Activated CD4-positive, alpha-beta T cell treated with anti-CD3 and anti-CD28 coated beads for 4 hours (primary cell): ENCODE measurements at regions not wholly inside any gene's neighbourhood (a gene's known extent, or its start where the extent isn't known, plus 50 kb on each side); places are given as distances from the start of the nearest gene placed in this dataset.
"Not testable (repeated sequence)": the region's sequence is repeated elsewhere in the genome, so short reads cannot be mapped to it uniquely, and the experiment has no call there.

Experiments used
- DNase-seq, 2 donors: peaks; one replicate each; pipeline ENCODE4 v3.0.0-alpha.2; 2020

DNA sequence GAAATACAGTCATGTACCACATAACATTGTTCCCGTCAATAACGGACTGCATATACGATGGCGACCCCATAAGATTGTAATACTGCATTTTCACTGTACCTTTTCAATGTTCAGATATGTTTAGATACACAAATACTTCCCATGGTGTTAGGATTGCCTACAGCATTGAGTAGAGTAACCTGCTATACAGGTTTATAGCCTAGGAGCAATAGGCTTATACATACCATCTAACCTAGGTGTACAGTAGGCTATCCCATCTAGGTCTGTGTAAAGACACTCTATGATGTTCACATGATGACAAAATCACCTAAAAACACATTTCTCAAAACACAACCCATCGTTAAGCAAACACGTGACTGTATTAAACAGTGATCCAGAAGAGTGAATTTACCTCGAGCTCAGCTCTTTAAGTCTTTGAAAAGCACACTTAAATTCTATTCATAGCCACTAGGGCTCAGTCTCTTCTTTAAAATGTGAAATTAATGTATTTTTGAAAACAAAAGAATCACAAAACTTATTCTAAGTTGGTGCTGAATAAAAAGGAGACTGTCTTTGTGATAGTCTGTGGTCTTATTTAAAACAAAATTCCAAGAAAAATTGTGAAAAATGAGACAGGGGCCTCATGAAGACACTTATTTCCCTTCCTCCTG, 239.1 kb upstream of the ARID2 start:
- DNase-seq = no peak

DNA sequence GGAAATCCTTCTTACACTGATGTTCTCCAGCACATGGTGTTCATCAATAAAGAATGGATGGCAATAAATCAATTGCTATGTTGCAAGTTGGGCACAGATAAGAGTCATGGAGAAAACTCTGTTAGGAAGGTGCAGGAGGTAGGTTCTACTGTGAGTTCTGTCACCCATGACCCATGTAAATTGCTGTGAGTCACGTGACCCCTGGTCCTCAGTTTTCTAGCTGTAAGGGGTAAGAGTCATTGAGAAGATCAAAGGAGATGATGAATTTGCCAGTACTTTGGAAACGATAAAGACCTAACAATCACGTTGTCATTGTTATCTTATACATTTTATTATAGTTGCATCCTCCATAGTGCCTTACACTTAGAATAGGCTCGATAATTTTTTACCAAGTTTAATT, 235.2 kb upstream of the ARID2 start:
- no peak for DNase-seq

- no peak for DNase-seq
Measured at GRCh38 chr12:45498645-45499044, 230.9 kb upstream of the ARID2 start.

GRCh38 chr12:45502481-45503128, 226.9 kb upstream of the ARID2 start:
- DNase-seq = no peak

- DNase-seq = no peak
Measured at GRCh38 chr12:45503899-45504298, 225.6 kb upstream of the ARID2 start.

GRCh38 chr12:45504316-45505010, 225.0 kb upstream of the ARID2 start:
- no peak for DNase-seq

DNA sequence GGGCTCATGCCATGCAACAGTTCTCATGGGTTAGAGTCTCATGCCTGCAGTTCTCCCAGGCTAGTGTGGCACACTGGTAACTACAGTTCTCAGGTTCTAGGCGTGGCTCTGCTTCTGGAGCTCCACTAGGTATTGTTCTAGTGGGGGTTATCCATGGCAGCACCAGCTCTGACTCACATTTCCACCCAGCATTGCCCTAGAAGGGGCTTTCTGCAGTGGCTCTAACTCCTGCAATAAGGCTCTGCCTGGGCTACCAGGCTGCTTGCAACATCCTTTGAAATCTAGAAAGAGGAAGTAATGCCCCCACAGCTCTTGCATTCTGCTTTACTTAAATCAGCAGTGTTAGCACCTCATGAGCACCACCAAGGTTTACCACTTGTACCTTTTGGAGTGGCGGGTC, 220.3 kb upstream of the ARID2 start:
- DNase-seq = no peak

DNA sequence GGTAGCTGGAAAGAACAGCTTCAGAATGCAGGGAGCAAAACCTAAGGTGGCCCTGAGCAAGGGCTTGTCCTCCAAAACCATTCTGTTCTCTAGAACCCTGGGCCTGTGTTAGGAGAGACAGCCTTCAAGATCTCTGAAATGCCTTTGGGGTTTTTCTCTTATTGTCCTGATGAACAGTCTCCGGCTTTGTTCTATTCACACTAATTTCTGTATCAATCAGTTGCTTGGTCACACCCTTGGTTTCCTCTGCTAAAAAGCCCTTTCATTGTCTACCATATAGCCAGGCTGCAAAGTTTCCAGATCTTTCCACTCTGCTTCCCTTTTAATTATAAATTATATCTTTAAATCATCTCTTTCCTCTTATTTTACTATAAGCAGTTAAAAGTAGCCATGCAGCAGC, 219.9 kb upstream of the ARID2 start:
- DNase-seq = no peak

- no peak for DNase-seq
Measured at GRCh38 chr12:45517381-45517780, 212.1 kb upstream of the ARID2 start.

DNA sequence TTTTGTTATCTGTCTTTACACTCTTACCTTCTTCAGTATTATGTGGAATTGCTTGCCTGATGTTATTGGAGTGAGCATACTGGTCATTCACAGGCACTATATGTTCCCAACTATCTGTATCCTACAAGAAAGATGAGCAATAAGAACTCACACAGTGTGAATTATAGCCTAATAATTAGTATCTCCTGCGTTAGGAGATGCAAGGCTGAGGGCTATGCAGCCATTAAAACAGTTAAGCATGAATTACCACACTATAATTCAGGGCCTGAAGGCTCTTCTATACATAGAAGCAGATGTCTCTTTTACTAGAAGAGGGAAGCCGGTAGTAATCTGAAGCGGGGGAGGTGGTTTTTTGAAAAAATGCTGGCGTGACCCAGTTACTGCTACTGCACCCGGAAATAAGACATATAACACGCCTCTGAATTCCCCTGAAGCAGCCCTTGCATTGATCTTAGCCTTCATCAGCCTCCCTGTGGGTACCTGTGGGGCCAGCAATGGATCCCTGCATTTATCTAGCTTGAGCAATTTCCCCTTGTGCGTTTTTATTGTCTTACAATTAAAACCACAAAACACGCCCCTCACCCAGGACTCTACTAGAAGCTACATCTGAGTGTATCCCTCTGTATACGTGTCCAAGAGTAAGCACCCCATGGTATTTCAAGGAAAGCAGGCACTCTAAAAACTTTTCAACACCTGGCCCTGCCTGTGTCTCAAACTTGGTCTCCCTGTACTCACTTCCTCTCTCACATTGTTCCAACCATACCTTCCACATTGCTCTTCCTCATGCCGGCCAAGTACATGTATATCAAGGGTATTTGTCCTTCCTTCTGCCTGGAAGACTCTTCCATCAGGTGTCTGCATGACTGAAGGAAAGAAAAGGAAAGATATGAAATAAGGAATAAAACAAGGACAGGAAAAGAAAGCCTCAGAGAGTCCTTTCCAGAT, 210.9 kb upstream of the ARID2 start:
- peak; percentile 35 to 38 for DNase-seq

GRCh38 chr12:45522227-45522626, 207.3 kb upstream of the ARID2 start:
- DNase-seq = no peak

DNA sequence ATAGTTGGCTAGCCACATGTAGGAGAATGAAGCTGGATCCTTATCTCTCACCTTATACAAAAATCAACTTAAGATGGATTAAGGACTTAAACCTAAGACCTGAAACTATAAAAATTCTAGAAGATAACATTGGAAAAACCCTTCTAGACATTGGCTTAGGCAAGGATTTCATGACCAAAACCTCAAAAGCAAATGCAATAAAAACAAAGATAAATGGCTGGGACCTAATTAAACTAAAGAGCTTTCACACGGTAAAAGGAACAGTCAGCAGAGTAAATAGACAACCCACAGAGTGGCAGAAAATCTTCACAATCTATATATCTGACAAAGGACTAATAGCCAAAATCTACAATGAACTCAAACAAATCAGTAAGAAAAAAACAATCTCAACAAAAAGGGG, 202.7 kb upstream of the ARID2 start:
- not testable (repeated sequence) for DNase-seq

GRCh38 chr12:45532113-45532512, 197.4 kb upstream of the ARID2 start:
- no peak for DNase-seq

DNA sequence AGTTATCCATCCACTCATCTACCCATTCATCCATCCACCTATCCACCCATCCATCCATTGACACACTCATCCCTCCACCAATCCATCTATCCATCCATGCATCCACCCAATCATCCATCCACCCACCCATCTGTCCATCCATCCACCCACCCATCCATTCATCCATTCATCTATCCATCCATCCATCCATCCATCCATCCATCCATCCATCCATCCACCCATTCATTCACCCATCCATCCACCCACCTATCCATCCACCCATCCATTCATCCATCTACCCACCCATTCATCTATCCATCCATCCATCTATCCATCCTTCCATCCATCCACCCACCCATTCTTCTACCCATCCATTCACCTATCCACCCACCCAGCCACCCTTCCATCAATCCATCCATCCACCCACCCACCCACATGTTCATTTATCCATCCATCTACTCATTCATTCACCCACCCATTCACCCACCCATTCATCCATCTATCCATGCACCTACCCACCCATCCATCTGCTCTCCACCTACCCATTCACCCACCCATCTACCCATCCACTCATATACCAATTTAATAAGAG, 193.8 kb upstream of the ARID2 start:
- DNase-seq = no peak

DNA sequence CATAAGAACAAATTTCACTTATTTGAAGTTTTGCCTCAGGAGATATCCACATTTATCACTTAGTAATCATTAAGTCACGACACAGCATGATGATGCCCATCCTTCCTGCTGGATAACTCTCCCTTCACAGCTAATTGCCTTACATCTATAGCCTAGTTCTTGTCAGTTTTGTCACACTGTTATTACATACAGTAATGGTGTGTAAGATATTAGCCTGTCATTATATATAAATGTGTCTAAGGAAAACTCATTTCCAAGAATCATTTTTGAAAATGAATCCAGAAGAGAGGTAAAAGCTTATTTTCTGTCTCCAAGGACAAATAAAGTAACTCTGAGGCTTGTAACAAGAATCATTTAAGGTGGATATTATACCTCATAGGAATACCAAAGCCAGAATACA, 193.2 kb upstream of the ARID2 start:
- no peak for DNase-seq

DNA sequence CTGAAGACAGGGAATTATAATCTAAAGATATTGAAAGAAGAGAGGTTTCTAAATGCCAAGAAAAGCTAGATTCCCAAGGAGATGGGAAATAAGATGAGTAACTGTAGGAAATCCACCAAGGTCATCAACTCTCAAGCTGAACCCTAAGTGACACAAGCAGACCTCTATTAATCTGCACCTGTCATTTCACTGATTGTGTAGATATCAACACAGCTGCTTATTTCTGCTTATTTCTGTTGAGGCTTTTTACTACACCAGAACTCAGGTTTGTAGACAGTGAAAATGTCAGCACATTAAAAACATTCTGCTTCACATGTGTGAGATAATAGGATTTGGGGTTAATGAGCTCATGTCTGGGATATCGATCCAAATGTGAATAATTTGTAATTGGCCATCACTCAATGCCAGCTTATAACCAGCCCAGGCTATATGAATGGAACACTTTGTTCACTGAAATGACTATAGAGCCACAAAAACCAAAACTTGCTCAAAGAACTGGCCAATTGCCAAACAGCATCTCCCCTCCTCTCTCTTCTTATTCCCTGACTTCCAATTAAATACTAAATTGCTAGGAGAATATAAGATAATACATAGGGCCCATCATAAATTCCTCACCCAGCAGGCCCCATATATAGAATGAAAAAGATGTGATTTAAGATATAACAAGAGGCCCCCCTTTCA, 188.7 kb upstream of the ARID2 start:
- no peak for DNase-seq

DNA sequence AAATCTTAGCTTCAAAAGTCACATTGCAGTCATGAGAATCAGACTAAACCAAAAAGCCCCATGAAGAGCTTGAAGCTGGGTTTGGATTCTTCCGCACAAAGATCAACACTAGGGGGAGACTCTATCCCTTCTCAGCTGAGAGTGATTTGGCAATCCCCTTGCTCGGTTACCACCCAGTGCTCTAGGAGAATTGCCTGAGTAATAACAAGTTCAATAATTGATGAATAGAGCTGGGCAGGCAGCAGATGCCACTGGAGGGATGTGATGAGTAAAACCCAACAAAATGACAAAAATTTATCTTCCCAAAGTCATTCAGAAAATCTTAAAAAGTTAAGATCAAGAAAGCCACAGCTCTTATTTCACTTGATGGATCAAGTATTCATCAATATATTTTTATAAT, 185.6 kb upstream of the ARID2 start:
- DNase-seq = peak; percentile 32 to 50

GRCh38 chr12:45546545-45546944, 183.0 kb upstream of the ARID2 start:
- DNase-seq = no peak

DNA sequence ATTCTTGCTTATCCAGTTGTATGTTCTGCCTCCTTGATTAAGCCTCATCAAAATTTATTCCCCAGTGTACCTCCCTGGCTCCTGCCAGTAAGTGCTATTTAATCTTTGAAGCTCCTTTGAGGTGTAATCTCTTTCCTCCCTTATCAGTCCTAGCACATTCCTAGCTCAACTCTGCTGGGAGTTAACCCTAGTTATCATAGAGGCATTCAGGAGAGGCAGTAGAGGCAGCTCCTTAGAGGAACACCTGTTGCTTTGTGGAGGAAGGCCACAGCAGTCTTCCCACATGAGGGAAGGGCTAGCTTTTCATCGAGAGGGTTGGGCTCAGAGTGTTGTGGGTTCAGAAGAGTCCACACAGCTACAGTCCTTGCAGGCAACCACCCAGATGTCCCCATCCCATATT, 182.4 kb upstream of the ARID2 start:
- DNase-seq = no peak

- DNase-seq = no peak
Measured at GRCh38 chr12:45547822-45548221, 181.7 kb upstream of the ARID2 start.

DNA sequence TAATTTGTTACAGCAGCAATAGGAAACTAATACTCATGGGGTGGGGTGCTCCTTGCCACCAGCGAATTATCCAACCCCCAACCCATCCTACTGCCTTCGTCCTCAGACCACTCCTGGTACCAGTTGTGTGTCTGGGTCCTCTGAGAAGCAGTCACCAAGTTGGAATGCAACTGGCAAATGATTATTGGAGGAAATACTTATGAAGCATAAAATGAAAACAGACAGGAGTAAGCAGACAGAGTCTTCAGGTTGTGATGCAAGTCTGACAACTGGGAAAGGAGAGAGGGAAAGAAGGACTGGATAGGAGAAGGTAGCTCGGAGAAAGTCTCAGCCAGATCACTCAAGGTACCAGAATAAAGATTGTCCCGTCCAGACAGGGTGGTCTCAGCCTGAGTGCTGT, 181.1 kb upstream of the ARID2 start:
- DNase-seq = no peak

- no peak for DNase-seq
Measured at GRCh38 chr12:45549337-45549902, 180.1 kb upstream of the ARID2 start.
